Choroid plexus epithelial cell (primary cell): ENCODE measurements at regions not wholly inside any gene's neighbourhood (a gene's known extent, or its start where the extent isn't known, plus 50 kb on each side); places are given as distances from the start of the nearest gene placed in this dataset.

ENCODE experiments used
- DNase-seq: peaks from one replicate; pipeline ENCODE4 v3.0.0-alpha.2; 2010; ENCODE audit warnings: low read depth
- H3K4me3 ChIP-seq: 2 replicates; pipeline ENCODE4 v1.5.1; 2011; ENCODE audit warnings: low read depth, mild to moderate bottlenecking, control low read depth, low read length, moderate library complexity
- TF ChIP-seq, protein P1 (sequence below): conservative IDR thresholded peaks from 2 replicates; pipeline ENCODE4 v1.5.1; 2011; ENCODE audit warnings: low read depth, mild to moderate bottlenecking, control low read depth, inconsistent platforms, low read length, moderate library complexity

DNA sequence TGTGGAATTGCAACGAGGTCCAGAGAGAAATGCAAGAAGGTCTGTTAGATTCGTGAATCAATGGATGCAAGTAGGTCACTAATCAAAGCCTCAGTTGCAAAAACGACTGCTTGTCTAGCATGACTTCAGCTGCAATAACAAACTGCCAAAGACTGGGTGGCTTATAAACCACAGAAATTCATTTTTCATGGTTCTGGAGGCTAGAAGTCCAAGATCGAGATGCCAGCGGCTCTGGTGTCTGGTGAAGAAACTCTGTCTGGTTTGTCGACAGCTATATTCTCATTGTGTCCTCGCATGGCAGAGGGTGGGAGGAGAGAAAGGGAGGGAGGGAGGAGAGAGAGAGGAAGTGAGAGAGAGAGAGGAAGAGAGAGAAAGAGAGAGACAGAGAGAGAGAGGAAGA is 114.7 kb downstream of the MXRA5 start:
- H3K4me3 ChIP-seq: no peak overlapping the region
- DNase-seq: peak; percentile 39
- TF ChIP-seq, protein P1, sequence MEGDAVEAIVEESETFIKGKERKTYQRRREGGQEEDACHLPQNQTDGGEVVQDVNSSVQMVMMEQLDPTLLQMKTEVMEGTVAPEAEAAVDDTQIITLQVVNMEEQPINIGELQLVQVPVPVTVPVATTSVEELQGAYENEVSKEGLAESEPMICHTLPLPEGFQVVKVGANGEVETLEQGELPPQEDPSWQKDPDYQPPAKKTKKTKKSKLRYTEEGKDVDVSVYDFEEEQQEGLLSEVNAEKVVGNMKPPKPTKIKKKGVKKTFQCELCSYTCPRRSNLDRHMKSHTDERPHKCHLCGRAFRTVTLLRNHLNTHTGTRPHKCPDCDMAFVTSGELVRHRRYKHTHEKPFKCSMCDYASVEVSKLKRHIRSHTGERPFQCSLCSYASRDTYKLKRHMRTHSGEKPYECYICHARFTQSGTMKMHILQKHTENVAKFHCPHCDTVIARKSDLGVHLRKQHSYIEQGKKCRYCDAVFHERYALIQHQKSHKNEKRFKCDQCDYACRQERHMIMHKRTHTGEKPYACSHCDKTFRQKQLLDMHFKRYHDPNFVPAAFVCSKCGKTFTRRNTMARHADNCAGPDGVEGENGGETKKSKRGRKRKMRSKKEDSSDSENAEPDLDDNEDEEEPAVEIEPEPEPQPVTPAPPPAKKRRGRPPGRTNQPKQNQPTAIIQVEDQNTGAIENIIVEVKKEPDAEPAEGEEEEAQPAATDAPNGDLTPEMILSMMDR: no peak

DNA sequence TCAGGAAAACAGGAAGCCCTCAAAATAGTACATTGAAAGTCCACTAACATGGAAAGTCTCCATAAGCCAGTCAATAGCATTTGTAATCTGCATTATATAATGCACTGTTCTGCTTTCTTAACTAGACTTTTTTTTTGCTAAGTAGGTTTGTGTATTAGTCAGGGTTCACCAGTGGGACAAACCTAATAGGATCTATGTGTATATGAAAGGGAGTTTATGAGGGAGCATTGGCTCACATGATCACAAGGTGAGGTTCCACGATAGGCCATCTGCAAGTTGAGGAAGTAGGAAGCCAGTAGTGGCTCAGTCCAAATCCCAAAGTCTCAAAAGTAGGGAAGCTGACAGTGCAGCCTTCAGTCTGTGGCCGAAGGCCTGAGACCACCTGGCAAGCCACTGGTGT is 116.0 kb downstream of the MXRA5 start:
- H3K4me3 ChIP-seq: no peak overlapping the region
- TF ChIP-seq, protein P1: no peak
- no peak for DNase-seq

- TF ChIP-seq, protein P1: no peak
- no peak overlapping the region for H3K4me3 ChIP-seq
- no peak for DNase-seq
These were observed 118.9 kb downstream of the MXRA5 start for GRCh38 chrX:3227526-3227925.

- TF ChIP-seq, protein P1: no peak
- DNase-seq: no peak
- H3K4me3 ChIP-seq: no peak overlapping the region
These were observed 120.4 kb downstream of the MXRA5 start for GRCh38 chrX:3226087-3226486.

DNA sequence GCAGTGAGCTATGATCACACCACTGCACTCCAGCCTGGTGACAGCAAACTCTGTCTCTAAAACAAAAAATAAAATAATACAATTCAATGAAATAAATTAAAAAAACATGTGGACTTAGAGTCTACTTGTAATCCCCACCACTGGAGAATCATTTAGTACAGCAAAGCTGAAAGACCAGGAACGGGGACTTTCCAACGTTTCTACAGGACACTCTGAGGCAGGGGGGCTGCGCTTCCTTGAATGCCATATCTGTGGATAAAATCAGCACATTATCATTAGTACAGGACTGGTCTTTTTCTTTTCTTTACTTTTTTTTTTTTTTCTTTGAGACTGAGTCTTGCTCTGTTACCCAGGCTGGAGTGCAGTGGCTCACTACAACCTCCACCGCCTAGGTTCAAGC is 124.8 kb downstream of the MXRA5 start:
- no peak for DNase-seq
- no peak overlapping the region for H3K4me3 ChIP-seq
- TF ChIP-seq, protein P1: no peak

- H3K4me3 ChIP-seq: no peak overlapping the region
- no peak for DNase-seq
- TF ChIP-seq, protein P1: no peak
These were observed 126.8 kb downstream of the MXRA5 start for GRCh38 chrX:3219667-3220066.

DNA sequence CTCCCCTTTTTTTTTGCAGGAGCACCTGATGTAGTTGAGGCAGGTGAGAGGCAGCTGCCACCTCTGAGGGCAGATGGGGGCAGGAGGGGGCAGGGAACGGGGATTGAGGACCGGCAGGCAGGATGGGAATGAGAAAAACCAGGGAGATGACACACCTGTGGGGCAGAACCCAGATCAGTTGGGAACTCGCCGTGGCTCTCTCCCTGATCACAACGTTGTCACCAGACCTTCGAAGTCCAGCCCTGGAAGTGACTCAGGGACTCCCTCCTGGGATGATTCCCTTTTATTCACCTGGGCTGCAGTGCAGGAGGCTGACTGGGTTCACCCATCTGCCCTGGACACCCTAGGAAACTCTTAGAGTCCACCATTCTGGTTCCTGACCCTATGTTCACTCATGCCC is 127.2 kb downstream of the MXRA5 start:
- TF ChIP-seq, protein P1: no peak

More for the DNA sequence above, 127.2 kb downstream of the MXRA5 start:
- DNase-seq: no peak
- H3K4me3 ChIP-seq: no peak overlapping the region
